Dendritic cell treated with granulocyte-macrophage colony-stimulating factor and Interleukin-4, amounts not matched to agents 40 ng/mL and 50 ng/mL, for 4 days (primary cell): ENCODE measurements at regions not wholly inside any gene's neighbourhood (a gene's known extent, or its start where the extent isn't known, plus 50 kb on each side); places are given as distances from the start of the nearest gene placed in this dataset.

ENCODE experiments used
- H3K27ac Mint-ChIP-seq: one replicate; pipeline ENCODE4 v1.8.0; 2022; ENCODE audit warnings: mild to moderate bottlenecking, mixed read lengths
- H3K27me3 Mint-ChIP-seq: one replicate; pipeline ENCODE4 v1.8.0; 2022; ENCODE audit warnings: mild to moderate bottlenecking, mixed read lengths
- H3K36me3 Mint-ChIP-seq: one replicate; pipeline ENCODE4 v1.8.0; 2022; ENCODE audit warnings: low read depth, mixed read lengths
- H3K4me1 Mint-ChIP-seq: one replicate; pipeline ENCODE4 v1.8.0; 2022; ENCODE audit warnings: low read depth, mixed read lengths
- H3K4me3 Mint-ChIP-seq: one replicate; pipeline ENCODE4 v1.8.0; 2022; ENCODE audit warnings: mild to moderate bottlenecking, moderate library complexity, mixed read lengths
- H3K9me3 Mint-ChIP-seq: one replicate; pipeline ENCODE4 v1.8.0; 2022; ENCODE audit warnings: mixed read lengths
- intact Hi-C: fragments of 100-400 bp; cut with micrococcal nuclease; formaldehyde crosslinking; loops from one replicate; pipeline ENCODE4 v1.15.0; 2022

DNA sequence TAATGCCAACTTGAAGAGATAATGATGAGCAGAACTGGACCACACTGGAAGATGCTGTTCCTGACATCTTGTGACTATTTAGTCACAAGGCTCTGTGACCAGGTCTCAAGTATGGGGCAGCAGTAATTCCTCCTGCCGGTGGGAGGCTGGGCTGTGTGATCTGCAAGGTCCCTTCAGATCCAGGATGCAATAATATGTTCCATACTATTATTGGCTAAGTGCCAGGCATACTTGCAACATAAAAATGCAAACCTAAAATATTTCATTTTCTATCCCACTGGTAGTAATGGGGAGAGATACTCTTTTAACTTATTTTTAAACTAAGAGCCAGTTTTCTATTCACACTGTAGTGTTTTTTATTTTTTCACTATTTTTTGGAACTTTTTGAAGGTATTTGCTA, 171.5 kb downstream of the CYP26A1 start:
- intact Hi-C loops: no loop called here
- Mint-ChIP-seq H3K27ac (no peak overlapping the region), H3K36me3 (no peaks in the 10 kb centered on the region), H3K4me1 (no peaks in the 10 kb centered on the region), H3K9me3 (no peaks in the 10 kb centered on the region), H3K4me3 (no peak overlapping the region), H3K27me3 (peaks cover 29% of the 10 kb centered on the region)

DNA sequence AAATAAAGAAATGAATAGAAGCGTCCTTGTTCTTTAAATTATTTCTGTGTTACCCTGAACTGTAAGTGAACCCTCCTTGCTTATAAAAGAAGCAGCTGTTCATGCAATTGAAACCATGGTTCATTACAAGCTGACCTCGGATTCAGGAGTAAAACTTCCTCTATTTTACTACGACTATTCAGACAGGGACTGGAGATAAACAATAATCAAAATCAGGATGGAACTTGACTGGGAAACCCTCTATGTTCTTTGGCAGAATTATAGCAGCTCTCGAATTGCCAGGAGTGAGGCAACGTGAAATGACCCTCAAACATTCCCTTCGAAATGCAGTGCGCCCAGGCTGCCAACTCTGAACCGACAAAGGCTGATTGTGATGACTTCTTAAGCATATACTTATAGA, 172.1 kb downstream of the CYP26A1 start:
- Mint-ChIP-seq H3K4me3 (no peak overlapping the region), H3K27ac (no peak overlapping the region), H3K9me3 (no peaks in the 10 kb centered on the region), H3K36me3 (no peaks in the 10 kb centered on the region), H3K27me3 (peaks cover 31% of the 10 kb centered on the region), H3K4me1 (no peaks in the 10 kb centered on the region)
- intact Hi-C loops: no loop called here

DNA sequence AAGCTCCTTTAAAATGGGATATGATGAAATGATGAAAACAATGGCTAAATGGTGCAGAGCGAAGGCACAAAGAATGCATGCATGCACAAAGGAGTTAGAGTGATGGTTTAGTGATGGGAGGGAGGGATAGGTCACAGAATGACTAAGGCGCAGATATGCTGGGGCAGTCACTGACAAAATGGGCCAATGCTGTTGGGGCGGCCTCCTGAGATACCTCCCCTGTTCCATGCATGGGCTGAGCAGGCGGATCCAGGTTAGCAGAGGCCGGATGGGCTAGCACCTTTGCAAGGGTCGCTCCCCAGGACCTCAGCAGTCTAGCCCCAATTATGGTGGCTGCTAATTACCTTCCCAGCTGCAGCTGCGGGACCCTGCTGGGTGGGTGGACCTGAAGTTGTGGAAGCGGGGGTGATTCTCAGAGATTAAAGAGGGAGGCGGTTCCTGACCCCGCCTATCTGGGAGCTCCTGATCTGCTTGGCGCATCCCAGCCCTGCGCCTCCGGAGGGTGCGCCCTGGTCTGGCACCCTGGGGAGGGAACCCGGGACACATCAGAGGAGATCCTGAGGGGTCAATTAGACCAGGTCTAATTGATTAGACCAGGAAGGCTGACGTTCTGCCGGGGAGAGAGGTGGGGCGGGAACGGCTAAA, 175.0 kb downstream of the CYP26A1 start:
- intact Hi-C loops: no loop called here
- peaks cover 30% of the 10 kb centered on the region for H3K27me3 Mint-ChIP-seq
- H3K4me3 Mint-ChIP-seq: no peak overlapping the region
- H3K36me3 Mint-ChIP-seq: no peaks in the 10 kb centered on the region
- H3K27ac Mint-ChIP-seq: no peak overlapping the region
- H3K4me1 Mint-ChIP-seq: no peaks in the 10 kb centered on the region
- no peaks in the 10 kb centered on the region for H3K9me3 Mint-ChIP-seq

DNA sequence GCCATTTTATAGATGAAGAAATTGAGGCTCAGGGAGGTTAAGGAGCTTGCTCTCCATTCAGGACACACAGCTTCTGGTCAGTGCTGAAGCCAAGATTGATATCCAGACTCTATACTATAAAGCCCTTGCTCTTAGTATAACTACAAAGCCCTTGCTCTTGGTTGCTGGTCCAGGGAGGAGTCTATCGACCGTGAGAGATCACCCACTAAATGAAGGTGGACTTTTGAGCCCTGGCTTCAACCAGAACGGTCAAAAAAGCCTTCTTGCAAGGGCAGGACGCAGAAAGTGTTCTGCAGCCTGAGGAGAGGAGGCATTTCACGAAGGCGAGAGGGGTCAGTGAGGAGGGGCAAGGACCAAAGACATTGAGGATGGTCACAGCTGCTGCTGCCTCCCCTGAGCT, 176.3 kb downstream of the CYP26A1 start:
- H3K4me3 Mint-ChIP-seq: no peak overlapping the region
- H3K4me1 Mint-ChIP-seq: no peaks in the 10 kb centered on the region
- no peaks in the 10 kb centered on the region for H3K36me3 Mint-ChIP-seq
- intact Hi-C loops: no loop called here
- H3K9me3 Mint-ChIP-seq: no peaks in the 10 kb centered on the region
- peaks cover 26% of the 10 kb centered on the region for H3K27me3 Mint-ChIP-seq
- no peak overlapping the region for H3K27ac Mint-ChIP-seq

DNA sequence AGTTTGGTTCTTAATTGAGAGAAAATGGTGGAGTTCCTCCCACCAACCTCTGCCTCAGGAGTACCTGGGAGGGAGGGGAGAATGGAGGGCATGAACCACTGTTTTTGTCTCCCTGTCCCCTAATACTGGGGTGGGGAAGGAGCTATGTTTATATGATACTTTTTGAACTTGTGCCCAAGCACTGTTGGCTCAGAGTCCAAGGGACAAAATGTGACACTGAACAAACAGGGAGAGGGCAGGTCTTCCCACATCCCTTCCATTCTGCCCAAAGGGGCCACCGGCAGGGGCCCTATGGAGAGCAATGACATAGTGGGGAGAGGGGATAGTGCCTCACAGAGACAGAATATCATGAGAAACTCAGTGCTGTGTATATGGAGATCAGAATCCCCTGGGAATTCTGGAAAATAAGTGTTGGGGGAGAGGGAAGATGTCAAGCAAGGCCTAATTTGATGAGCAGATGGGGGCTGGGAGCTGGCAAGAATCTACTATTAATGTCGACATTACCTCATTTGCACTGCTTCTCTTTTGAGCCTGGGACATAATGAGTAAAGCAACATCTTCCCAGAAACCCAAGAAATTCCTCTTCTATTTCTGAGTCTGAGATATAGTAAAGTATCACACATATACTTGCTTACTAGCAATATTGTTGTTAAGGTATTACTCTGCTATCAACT, 180.6 kb downstream of the CYP26A1 start:
- Mint-ChIP-seq H3K27me3 (peaks cover 6% of the 10 kb centered on the region), H3K4me3 (no peak overlapping the region), H3K4me1 (no peaks in the 10 kb centered on the region), H3K36me3 (no peaks in the 10 kb centered on the region), H3K27ac (no peak overlapping the region), H3K9me3 (no peaks in the 10 kb centered on the region)
- intact Hi-C loops: no loop called here

DNA sequence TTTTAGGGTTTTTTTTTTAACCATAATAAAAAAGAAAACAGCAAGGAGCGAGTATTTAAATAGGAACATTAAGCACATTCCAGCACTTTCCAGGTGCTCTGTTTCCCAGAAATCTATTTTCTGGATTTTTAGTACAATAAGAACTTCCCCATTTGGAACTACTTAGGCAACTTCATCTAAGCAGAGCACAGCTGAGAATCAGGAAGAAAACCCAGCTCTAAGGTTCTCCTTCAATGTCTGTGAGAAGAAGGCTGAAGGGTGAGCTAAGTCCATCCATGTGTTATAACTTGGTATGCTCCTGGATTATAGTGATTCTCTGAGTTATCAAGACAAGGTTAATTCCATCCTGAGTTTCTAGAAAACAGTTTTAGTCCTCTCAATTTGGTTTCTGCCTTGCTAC, 181.9 kb downstream of the CYP26A1 start:
- intact Hi-C loops: no loop called here
- H3K36me3 Mint-ChIP-seq: no peaks in the 10 kb centered on the region
- no peaks in the 10 kb centered on the region for H3K9me3 Mint-ChIP-seq
- H3K27ac Mint-ChIP-seq: no peak overlapping the region
- peaks cover 1% of the 10 kb centered on the region for H3K27me3 Mint-ChIP-seq
- H3K4me3 Mint-ChIP-seq: no peak overlapping the region
- no peaks in the 10 kb centered on the region for H3K4me1 Mint-ChIP-seq
